Mammary epithelial cell (primary cell): ENCODE measurements at regions not wholly inside any gene's neighbourhood (a gene's known extent, or its start where the extent isn't known, plus 50 kb on each side); places are given as distances from the start of the nearest gene placed in this dataset.

Experiments
- CTCF ChIP-seq, 2 donors: IDR thresholded peaks in 1 of 2; conservative IDR thresholded peaks in 1 of 2; 2 replicates each; pipeline ENCODE4 v1.5.1; 2011 to 2012; ENCODE audit warnings: inconsistent platforms in 2 of 2, low read length in 2 of 2, mild to moderate bottlenecking in 2 of 2, control low read depth in 1 of 2, low read depth in 1 of 2; ENCODE audit not compliant: insufficient read depth in 1 of 2; ENCODE audit errors: extremely low read depth in 1 of 2
- EZH2 ChIP-seq: IDR thresholded peaks from 2 replicates; pipeline ENCODE4 v1.6.1; 2012; ENCODE audit warnings: low read length, inconsistent platforms, borderline replicate concordance

- no peak for TF ChIP-seq CTCF (conservative IDR thresholded peaks at IDR 0.05 in 1 of 2, IDR thresholded peaks at IDR 0.05 in 1 of 2; ENCODE audit: extremely low read depth in 1 of 2, insufficient read depth in 1 of 2, low read depth in 1 of 2, low read length in 2 of 2)
- TF ChIP-seq EZH2: no peak
Measured at GRCh38 chr2:145524836-145525235, 1004.9 kb upstream of the ZEB2 start.
